Stimulated activated CD8-positive, alpha-beta memory T cell treated with anti-CD3 and anti-CD28 coated beads, Interleukin-12 subunit alpha, Interleukin-12 subunit beta, amount 100 ng/mL, for 24 hours (primary cell): ENCODE measurements at regions not wholly inside any gene's neighbourhood (a gene's known extent, or its start where the extent isn't known, plus 50 kb on each side); places are given as distances from the start of the nearest gene placed in this dataset.

Experiments used
- DNase-seq: peaks from one replicate; pipeline ENCODE4 v3.0.0-alpha.2; 2020; ENCODE audit errors: extremely low read depth

DNA sequence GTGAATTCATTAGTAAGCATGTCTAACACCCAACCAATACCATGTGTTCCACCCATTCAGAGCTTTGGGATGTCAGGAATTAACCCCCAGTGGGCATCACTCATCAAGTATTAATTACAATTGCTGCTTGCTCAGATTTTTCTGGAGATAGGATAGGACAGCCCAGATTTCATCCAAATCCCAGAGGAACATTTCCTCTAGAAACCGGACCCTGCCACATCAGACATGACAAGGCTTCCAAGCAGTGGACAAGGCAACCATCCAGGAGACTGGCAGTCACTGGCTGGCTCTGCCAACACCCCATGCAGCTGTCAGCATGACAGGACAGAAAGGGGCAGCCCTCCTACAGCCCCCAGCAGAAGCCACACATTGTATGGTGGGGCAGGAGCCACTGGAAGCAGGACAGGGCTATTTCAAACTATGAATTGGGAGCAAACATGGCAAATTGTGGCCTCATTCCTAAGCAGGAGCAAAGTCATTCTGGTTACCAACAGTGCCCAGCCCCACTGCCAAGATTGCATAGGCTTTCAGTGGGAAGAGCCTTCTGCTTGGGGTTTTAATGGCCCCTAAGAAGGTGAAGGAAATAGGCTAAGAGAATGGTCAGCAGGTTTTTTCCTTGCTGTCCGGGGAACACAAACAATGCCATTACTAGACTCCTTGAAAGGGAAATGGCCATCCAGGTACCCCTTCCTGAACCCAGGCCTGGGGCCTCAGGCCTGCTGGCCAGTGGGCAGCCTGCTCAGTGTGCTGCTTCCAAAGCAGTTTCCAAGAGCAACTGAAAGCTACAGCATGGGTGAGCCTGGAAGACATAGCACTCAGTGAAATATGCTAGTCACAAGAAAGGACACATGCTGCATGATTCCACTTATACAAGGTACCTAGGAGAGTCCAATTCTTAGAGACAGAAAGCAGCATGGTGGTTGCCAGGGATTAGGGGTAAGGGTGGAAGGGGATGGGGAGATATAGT lies 294.7 kb upstream of the SLC30A5 start:
- no peak for DNase-seq

DNA sequence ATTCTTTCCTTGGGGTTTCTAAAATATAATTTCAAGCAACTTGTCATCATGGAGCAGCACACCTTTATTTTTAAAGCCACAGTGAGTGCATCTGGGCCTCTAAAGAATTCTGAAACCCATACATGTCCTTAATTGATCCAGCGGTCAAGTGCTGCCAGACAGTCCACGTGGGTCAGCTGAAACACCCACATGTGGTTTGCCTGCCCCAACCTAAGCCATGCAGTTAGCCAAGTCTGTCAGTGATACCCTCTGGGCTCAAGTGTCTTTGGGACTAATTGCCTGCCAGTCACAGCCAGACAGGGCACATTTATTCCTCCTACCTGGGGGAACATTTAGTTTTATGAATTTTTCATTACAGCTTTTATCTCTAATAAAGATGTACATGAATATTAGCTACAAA lies 291.4 kb upstream of the SLC30A5 start:
- DNase-seq: no peak

- DNase-seq: no peak
Measured at GRCh38 chr5:68803881-68804319, 289.9 kb upstream of the SLC30A5 start.

DNA sequence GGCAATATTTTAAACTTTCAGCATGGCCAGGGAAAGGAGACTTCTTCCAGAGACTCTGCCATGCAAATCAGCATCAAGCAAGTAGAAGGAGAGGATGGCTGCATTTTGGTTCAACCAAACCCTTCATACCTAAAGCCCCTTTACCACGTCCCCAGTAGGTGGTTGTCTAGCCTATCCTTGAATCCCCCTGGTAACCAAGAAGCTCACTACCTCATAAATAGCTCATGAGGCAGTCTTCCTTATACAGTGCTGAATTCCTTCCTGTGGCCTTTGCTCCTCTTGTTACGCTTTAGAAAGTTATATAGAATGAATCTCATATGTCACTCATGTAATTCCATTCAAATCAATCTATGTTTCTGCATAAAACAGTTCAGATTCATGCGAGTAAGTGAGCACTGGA lies 289.5 kb upstream of the SLC30A5 start:
- DNase-seq: no peak

DNA sequence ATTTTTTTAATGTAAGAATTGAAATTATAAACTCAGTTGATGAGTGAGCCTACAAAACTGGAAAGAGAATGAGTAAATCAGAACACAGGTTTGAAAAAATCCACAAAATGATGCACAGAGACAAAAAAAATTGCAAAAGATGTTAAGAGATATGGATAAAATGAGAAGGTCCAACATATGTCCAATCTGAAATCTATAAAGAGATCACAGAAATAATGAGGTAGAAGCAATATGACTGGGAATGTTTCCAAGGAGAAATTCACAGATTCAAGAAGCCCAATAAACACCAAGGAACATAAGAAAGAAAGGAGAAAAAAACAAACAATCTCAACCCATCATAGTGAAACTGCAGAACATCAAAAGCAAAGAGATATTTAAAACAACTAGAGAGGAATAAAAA lies 288.4 kb upstream of the SLC30A5 start:
- DNase-seq: no peak

DNA sequence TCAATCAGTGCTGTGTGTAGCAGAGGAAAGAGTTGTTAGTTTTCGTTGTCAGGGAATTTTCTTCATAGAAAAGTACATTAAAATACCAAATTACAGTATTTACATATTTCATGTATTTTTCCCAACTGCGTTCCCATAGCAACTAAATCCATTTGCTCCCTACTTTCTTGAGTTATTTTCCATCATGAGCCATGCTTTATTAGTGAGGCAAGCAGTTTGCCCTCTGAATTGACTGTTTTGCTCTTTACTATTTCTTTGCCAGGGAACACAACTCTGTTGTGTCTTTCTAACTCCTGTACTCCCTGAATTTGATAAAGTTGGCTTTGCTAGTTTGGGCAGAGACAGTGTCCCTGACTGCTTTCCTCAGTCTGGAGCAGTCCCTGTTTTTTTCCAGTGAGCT lies 276.2 kb upstream of the SLC30A5 start:
- DNase-seq: no peak

DNA sequence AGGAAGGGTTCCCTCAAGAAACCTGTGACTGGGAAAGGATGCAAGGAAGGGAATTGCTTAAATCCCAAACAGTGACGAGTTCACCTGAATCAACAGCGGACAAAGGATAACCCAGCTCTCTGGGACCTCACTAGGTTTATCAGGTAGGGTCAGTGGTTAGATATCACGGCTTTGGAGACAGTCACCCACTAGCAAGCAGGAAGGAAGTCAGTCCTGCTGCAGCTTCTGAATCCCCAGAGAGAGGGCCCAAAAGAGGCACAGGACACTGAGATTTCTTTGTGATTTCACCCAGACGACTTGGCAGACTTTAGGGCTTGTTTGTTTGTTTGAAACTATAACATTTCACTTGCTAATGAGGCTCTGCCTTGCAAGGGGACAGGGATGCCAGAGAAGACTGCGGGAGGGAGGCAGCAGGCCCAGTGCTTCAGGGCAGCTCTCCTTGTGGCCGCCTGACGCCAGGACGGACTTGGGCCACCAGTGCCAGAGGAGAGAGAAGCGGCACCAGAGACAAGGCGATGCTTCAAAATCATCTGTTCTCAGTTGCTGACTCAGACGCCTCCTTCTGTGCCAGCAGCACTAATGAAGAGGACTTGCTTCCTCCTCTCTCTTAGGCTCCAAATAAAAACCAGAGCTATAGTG lies 275.6 kb upstream of the SLC30A5 start:
- DNase-seq: no peak

DNA sequence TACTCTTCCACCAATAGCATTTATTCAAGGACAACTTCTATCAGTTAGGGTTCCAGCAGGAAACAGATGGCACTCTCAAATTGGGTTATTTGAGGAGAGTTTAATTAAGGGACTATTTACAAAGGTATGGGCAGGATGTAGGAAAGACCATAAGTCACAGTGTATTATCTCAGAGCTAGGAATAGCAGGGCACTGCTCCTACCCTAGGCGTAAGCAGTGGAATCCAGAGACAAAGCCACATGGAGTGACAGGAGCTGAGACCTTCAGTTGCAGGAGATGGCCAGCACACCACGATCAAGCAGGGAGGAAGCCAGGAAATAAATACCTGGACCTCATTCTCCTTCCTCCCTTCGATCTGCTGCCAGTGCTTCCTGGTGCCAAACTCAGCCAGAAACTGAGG lies 274.9 kb upstream of the SLC30A5 start:
- DNase-seq: no peak

GRCh38 chr5:68821056-68821455 lies 272.8 kb upstream of the SLC30A5 start:
- DNase-seq: no peak

- DNase-seq: no peak
Measured at GRCh38 chr5:68822796-68823195, 271.0 kb upstream of the SLC30A5 start.

DNA sequence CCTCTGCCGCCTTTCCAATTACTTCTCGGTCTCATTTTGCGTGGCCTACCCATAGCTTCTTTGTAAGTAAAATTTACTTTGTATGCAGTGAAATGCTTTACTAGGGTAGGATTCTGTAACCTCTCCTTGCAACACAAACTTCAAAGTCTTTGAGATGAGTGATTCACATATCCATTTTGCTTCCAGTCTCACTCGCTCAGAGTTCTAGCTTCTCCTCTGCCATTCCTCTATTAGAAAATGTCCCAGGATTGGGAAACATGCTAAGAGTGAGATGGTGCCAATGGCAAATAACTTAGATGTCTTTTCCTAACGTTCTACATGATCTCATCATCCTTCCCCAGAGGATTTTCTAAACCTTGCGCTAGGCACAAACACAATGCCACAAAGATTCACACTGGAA lies 270.5 kb upstream of the SLC30A5 start:
- no peak for DNase-seq

DNA sequence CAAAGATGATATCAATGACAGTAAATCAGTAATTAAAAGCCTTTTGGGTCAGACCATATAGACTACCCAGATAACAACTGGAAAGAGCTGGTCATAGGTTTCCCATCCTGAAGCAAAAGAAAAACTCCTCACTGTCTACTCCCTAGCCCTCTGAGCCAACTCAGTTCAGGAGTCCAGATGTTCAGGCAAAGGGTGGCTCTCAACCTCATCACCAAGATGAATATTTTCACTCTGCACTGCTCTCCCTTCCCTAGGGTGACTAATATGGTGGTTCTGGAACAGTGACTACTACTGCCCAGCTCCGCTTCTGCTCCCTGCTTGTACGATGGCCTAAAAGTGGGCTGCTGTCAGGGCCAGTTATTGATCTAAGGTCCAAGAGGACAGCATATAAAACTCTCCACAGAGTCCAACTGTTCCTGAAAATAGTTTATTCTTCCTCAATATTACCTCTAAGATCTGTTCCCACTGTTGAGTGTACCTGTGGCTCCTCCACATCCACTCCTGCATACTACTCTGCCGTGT lies 263.4 kb upstream of the SLC30A5 start:
- DNase-seq: no peak

- DNase-seq: no peak
Measured at GRCh38 chr5:68834491-68834981, 259.3 kb upstream of the SLC30A5 start.

- DNase-seq: no peak
Measured at GRCh38 chr5:68838157-68838718, 255.6 kb upstream of the SLC30A5 start.

DNA sequence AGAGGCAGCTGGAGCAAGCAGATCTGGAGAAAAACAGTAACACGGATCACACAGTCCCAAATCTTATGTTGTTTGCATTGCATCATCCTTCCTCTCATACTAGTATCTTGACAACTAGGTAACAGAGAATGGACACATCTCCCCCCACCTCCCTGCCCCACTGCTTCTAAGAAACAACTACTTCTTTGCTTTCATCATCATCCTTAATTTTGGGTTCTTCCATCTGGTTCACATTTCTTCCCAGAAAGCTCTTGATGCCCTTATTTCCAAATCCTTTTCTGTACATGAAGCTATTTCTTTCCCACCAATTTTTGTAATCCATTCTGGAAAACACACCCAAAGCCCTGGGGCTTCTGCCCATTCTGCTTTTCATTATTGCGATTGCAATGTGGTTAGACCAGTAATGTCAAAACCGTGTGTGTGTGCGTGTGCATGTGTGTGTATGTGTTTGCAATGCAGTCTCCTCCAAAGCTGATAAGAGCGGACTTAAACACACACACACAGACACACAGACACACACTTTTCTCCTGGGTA lies 254.7 kb upstream of the SLC30A5 start:
- no peak for DNase-seq

DNA sequence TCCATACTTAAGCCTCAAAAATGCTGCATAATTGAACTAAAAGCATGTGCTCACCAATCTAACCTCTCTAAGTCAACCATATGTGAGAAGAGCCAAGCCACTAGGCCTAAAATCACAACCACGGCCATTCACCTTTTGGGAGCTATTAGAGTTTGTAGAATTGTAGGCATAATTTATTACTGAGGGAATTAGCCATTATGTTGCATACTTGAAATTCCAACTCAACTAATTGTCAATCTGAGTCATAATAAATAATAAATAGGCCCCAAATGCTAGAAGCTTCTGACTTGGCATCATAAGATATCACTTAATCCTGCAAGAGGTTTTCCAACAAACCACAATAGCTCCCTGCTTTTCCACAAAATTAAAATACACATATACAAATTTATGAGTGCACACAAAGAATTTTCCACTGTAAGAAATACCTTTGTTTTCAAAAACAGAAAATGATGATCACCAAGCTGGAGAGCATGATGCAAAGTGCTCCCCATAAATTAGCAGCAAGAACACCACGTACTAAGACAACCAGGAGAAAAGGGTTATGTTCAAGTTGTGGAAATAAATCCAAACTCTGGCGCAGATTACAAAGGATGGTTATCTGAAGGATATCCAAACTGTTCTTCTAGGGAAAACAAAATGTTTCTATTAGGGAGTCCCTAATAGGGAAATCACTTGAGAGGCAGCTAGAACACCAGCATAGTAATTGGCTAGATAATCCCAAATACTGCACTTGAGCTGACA lies 250.0 kb upstream of the SLC30A5 start:
- DNase-seq: no peak

- DNase-seq: no peak
Measured at GRCh38 chr5:68845131-68845530, 248.7 kb upstream of the SLC30A5 start.

- no peak for DNase-seq
Measured at GRCh38 chr5:68846828-68847227, 247.0 kb upstream of the SLC30A5 start.

DNA sequence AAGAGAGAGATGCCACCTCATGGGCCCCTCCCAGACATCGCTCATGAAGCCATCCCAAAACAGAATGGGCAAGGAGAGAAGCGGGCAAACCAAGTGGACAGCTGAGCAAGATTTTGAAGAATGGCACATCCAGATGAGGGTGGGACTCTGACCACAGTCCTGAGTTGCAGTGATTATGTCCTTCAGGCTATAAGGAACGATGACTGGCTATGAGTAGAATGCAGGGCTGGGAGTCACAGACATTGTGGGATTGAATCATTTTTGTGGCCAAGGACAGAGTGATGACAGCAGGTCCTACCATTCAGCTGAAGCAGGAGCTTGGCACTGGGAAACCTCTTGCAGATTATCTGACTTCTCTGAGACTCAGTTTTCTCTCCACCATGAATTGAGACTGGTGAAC lies 245.7 kb upstream of the SLC30A5 start:
- DNase-seq: no peak

GRCh38 chr5:68849103-68849502 lies 244.7 kb upstream of the SLC30A5 start:
- DNase-seq: no peak

DNA sequence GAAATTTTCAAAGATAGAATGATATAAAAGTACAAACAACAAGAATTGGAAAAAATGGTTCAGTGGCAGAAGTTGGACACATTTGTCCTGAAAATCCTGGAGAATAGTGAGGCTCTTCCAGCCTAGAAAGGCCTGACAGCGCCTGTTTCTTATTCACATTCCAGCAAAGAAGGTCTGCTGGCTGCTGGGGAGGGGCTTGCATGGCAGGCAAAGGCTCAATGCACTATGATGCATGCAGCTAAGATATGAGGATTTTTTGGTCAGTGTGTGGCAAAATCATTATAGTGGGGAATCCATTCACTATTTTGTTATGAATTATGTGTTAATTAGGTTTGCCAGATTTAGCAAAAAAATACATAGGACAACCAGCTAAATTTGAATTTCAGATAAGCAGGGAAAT lies 243.9 kb upstream of the SLC30A5 start:
- DNase-seq: no peak
